Body of pancreas (tissue), 4 donors: ENCODE measurements at regions not wholly inside any gene's neighbourhood (a gene's known extent, or its start where the extent isn't known, plus 50 kb on each side); places are given as distances from the start of the nearest gene placed in this dataset.

Experiments used
- POLR2A ChIP-seq, 3 donors: fragments of 450-650 bp; IDR thresholded peaks; one replicate each; pipeline ENCODE4 v1.6.1; 2016; ENCODE audit warnings: antibody characterized with exemption in 3 of 3, mild to moderate bottlenecking in 2 of 3
- TF ChIP-seq, protein P1 (sequence below), 7 experiments: fragments of 450-650 bp in 4 of 7; fragments of 200-600 bp in 3 of 7; sonication (generic) in 3 of 7; IDR thresholded peaks; one replicate each; pipeline ENCODE4 v1.5.1; 2016 to 2019; ENCODE audit warnings: antibody characterized with exemption in 7 of 7

DNA sequence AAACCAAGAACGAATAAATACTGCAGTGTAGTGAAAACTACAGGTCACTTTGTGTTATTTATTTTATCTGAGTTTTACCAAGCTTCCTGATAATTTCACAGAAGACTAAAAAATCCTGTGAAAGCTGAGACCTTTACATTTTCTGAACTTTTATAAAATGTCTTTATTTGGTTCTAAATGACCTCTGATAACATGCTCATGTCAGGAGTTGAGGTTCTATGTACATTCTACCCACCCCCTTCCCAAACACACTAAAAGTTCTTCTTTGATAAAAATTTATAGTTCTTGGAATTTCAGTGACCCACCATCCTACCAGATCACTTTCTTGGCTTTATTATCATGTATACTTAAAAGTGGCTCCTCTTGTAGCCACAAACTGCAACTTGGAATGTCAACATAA lies 463.1 kb downstream of the PIK3C3 start:
- TF ChIP-seq, protein P1, sequence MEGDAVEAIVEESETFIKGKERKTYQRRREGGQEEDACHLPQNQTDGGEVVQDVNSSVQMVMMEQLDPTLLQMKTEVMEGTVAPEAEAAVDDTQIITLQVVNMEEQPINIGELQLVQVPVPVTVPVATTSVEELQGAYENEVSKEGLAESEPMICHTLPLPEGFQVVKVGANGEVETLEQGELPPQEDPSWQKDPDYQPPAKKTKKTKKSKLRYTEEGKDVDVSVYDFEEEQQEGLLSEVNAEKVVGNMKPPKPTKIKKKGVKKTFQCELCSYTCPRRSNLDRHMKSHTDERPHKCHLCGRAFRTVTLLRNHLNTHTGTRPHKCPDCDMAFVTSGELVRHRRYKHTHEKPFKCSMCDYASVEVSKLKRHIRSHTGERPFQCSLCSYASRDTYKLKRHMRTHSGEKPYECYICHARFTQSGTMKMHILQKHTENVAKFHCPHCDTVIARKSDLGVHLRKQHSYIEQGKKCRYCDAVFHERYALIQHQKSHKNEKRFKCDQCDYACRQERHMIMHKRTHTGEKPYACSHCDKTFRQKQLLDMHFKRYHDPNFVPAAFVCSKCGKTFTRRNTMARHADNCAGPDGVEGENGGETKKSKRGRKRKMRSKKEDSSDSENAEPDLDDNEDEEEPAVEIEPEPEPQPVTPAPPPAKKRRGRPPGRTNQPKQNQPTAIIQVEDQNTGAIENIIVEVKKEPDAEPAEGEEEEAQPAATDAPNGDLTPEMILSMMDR (IDR thresholded peaks at IDR 0.05): no peak
- TF ChIP-seq POLR2A (IDR thresholded peaks at IDR 0.05): no peak
